Breast epithelium (tissue), 3 donors: ENCODE measurements at regions not wholly inside any gene's neighbourhood (a gene's known extent, or its start where the extent isn't known, plus 50 kb on each side); places are given as distances from the start of the nearest gene placed in this dataset.

Experiments
- POLR2A ChIP-seq: fragments of 450-650 bp; IDR thresholded peaks from one replicate; pipeline ENCODE4 v1.6.1; 2016; ENCODE audit warnings: antibody characterized with exemption, mild to moderate bottlenecking, moderate library complexity
- TF ChIP-seq, protein P1 (sequence below), 3 donors: fragments of 450-650 bp; IDR thresholded peaks; one replicate each; pipeline ENCODE4 v1.5.1; 2016 to 2017; ENCODE audit warnings: antibody characterized with exemption in 3 of 3, mild to moderate bottlenecking in 3 of 3, moderate library complexity in 3 of 3

GRCh38 chr2:118668431-118669424 lies 178.7 kb downstream of the EN1 start:
- TF ChIP-seq, protein P1, sequence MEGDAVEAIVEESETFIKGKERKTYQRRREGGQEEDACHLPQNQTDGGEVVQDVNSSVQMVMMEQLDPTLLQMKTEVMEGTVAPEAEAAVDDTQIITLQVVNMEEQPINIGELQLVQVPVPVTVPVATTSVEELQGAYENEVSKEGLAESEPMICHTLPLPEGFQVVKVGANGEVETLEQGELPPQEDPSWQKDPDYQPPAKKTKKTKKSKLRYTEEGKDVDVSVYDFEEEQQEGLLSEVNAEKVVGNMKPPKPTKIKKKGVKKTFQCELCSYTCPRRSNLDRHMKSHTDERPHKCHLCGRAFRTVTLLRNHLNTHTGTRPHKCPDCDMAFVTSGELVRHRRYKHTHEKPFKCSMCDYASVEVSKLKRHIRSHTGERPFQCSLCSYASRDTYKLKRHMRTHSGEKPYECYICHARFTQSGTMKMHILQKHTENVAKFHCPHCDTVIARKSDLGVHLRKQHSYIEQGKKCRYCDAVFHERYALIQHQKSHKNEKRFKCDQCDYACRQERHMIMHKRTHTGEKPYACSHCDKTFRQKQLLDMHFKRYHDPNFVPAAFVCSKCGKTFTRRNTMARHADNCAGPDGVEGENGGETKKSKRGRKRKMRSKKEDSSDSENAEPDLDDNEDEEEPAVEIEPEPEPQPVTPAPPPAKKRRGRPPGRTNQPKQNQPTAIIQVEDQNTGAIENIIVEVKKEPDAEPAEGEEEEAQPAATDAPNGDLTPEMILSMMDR (IDR thresholded peaks at IDR 0.05): no peak
- no peak for TF ChIP-seq POLR2A
